Peyer's patch (tissue), 2 donors: ENCODE measurements at regions not wholly inside any gene's neighbourhood (a gene's known extent, or its start where the extent isn't known, plus 50 kb on each side); places are given as distances from the start of the nearest gene placed in this dataset.

Experiments
- small RNA-seq, 2 donors: library from RNA; depleted of rRNA; stranded (forward); fragments of <200 nt; gene quantifications; one replicate each; pipeline ENCODE3, GENCODE V24; 2016

Small RNA genes in the stretch of these regions (small RNA-seq; reads per million reads assigned to genes)
- gene RF00003 = 0 to 0.38 reads per million in 2 donors
- gene RF00619 = 0 reads per million in 2 donors
- gene RNA5SP536 = 0 reads per million in 2 donors
- gene RNU6-1071P = 0 reads per million in 2 donors
